GM23248 (cell line): ENCODE measurements at regions not wholly inside any gene's neighbourhood (a gene's known extent, or its start where the extent isn't known, plus 50 kb on each side); places are given as distances from the start of the nearest gene placed in this dataset.

Source experiments
- EZH2 ChIP-seq: fragments of 200-600 bp; sonication (generic); IDR thresholded peaks from 2 replicates; pipeline ENCODE4 v1.6.1; 2018; ENCODE audit warnings: antibody characterized with exemption, mild to moderate bottlenecking; ENCODE audit not compliant: insufficient read depth, poor library complexity, severe bottlenecking
- EZH2phosphoT487 ChIP-seq: fragments of 200-600 bp; sonication (generic); IDR thresholded peaks from 2 replicates; pipeline ENCODE4 v1.6.1; 2018; ENCODE audit warnings: antibody characterized with exemption, moderate library complexity, mild to moderate bottlenecking, low read depth; ENCODE audit not compliant: insufficient read depth

GRCh38 chr2:237210763-237211162 lies 125.1 kb downstream of the COPS8 start:
- TF ChIP-seq EZH2phosphoT487 (no peak), EZH2 (no peak)
